IMR-90 (cell line): ENCODE measurements at regions not wholly inside any gene's neighbourhood (a gene's known extent, or its start where the extent isn't known, plus 50 kb on each side); places are given as distances from the start of the nearest gene placed in this dataset.

Experiments
- ATAC-seq: fragments of 200-7000 bp; cut with Tn5 transposase; 2 replicates; pipeline ENCODE4 v1.9.1; 2020; ENCODE audit warnings: low read depth, mild to moderate bottlenecking, moderate library complexity
- BruUV-seq: library from RNA; stranded (reverse); fragments of 400-500 nt; replicated peaks from 2 replicates; lab custom pipeline; 2021; lab: Mats Ljungman, UMichigan
- CTCF ChIA-PET: fragments of 300-600 bp; formaldehyde crosslinking; extraction: SDS; loops from one replicate; lab custom pipeline; 2021; ENCODE audit warnings: antibody characterized with exemption; lab: Yijun Ruan, JAX
- POLR2A ChIA-PET: fragments of 300-600 bp; sonication (Branson Sonifier 250); formaldehyde crosslinking; loops from one replicate; lab custom pipeline; 2022; ENCODE audit warnings: antibody characterized with exemption; ENCODE audit not compliant: unreplicated experiment; lab: Charles Lee
- DNase-seq: peaks from one replicate; pipeline ENCODE4 v3.0.0; 2013
- H2AFZ ChIP-seq: replicated peaks from 2 replicates; pipeline ENCODE3; 2013; ENCODE audit warnings: low read length, mild to moderate bottlenecking; ENCODE audit not compliant: poor library complexity
- H2AK5ac ChIP-seq: 2 replicates; pipeline ENCODE4 v1.6.1; 2013; ENCODE audit warnings: low read depth, low read length, inconsistent platforms
- H2AK9ac ChIP-seq: replicated peaks from 2 replicates; pipeline ENCODE3; 2013; ENCODE audit warnings: mild to moderate bottlenecking, low read depth, low read length, moderate library complexity; ENCODE audit not compliant: poor library complexity
- H2BK120ac ChIP-seq: 2 replicates; pipeline ENCODE4 v1.6.1; 2013; ENCODE audit warnings: low read depth, low read length, inconsistent platforms
- H2BK15ac ChIP-seq: 3 replicates; pipeline ENCODE4 v1.6.1; 2013; ENCODE audit warnings: low read depth, low read length, inconsistent platforms
- H2BK20ac ChIP-seq: 2 replicates; pipeline ENCODE4 v1.6.1; 2013; ENCODE audit warnings: low read depth, mild to moderate bottlenecking, inconsistent platforms, low read length, moderate library complexity
- H2BK5ac ChIP-seq: 2 replicates; pipeline ENCODE4 v1.6.1; 2013; ENCODE audit warnings: mild to moderate bottlenecking, low read depth, low read length, inconsistent platforms; ENCODE audit not compliant: poor library complexity, severe bottlenecking
- H3K14ac ChIP-seq: replicated peaks from 2 replicates; pipeline ENCODE4 v1.6.1; 2013; ENCODE audit warnings: low read depth, low read length, inconsistent platforms
- H3K18ac ChIP-seq: 2 replicates; pipeline ENCODE4 v1.6.1; 2013; ENCODE audit warnings: low read depth, low read length, control low read depth
- H3K23ac ChIP-seq: 2 replicates; pipeline ENCODE4 v1.6.1; 2013; ENCODE audit warnings: low read depth, low read length, inconsistent platforms
- H3K27ac ChIP-seq: 2 replicates; pipeline ENCODE4 v1.5.1; 2013; ENCODE audit warnings: mild to moderate bottlenecking, control low read depth, low read length; ENCODE audit not compliant: insufficient read depth
- H3K27me3 ChIP-seq: 2 replicates; pipeline ENCODE4 v1.6.1; 2013; ENCODE audit warnings: low read length; ENCODE audit not compliant: control insufficient read depth, insufficient read depth
- H3K36me3 ChIP-seq: 2 replicates; pipeline ENCODE4 v1.6.1; 2013; ENCODE audit warnings: low read length, mixed read lengths; ENCODE audit not compliant: control insufficient read depth, insufficient read depth
- H3K4ac ChIP-seq: 2 replicates; pipeline ENCODE4 v1.6.1; 2013; ENCODE audit warnings: low read depth, low read length, inconsistent platforms
- H3K4me1 ChIP-seq: 2 replicates; pipeline ENCODE4 v1.6.1; 2013; ENCODE audit warnings: low read length, mixed read lengths; ENCODE audit not compliant: control insufficient read depth, insufficient read depth
- H3K4me2 ChIP-seq: 2 replicates; pipeline ENCODE4 v1.6.1; 2013; ENCODE audit warnings: low read depth, mild to moderate bottlenecking, control low read depth, low read length, moderate library complexity
- H3K4me3 ChIP-seq: 2 replicates; pipeline ENCODE4 v1.5.1; 2013; ENCODE audit warnings: low read depth, mild to moderate bottlenecking, control low read depth, low read length, moderate library complexity; ENCODE audit not compliant: insufficient read depth
- H3K56ac ChIP-seq: 2 replicates; pipeline ENCODE4 v1.6.1; 2013; ENCODE audit warnings: low read length, inconsistent platforms; ENCODE audit not compliant: insufficient read depth; ENCODE audit errors: extremely low read depth
- H3K79me1 ChIP-seq, 2 experiments: 2 replicates each; pipeline ENCODE4 v1.6.1; 2013; ENCODE audit warnings: low read length in 2 of 2, inconsistent platforms in 1 of 2, low read depth in 1 of 2
- H3K9ac ChIP-seq: 2 replicates; pipeline ENCODE4 v1.6.1; 2013; ENCODE audit warnings: low read depth, low read length, control low read depth
- H3K9me1 ChIP-seq: 2 replicates; pipeline ENCODE4 v1.6.1; 2013; ENCODE audit warnings: low read length, inconsistent platforms; ENCODE audit not compliant: insufficient read depth
- H3K9me3 ChIP-seq: 2 replicates; pipeline ENCODE4 v1.6.1; 2013; ENCODE audit warnings: low read length; ENCODE audit not compliant: control insufficient read depth, insufficient read depth
- H4K20me1 ChIP-seq: 2 replicates; pipeline ENCODE4 v1.6.1; 2013; ENCODE audit warnings: low read length, inconsistent platforms; ENCODE audit not compliant: insufficient read depth
- H4K5ac ChIP-seq: 2 replicates; pipeline ENCODE4 v1.6.1; 2013; ENCODE audit warnings: mild to moderate bottlenecking, low read depth, low read length, control low read depth
- H4K8ac ChIP-seq, 2 experiments: 2 replicates each; pipeline ENCODE4 v1.6.1; 2013; ENCODE audit warnings: low read depth in 2 of 2, low read length in 2 of 2, control low read depth in 1 of 2, inconsistent platforms in 1 of 2
- H4K91ac ChIP-seq: 2 replicates; pipeline ENCODE4 v1.6.1; 2013; ENCODE audit warnings: low read depth, low read length, inconsistent platforms; ENCODE audit not compliant: insufficient read depth
- BHLHE40 ChIP-seq: fragments of 150-350 bp; IDR thresholded peaks from 2 replicates; pipeline ENCODE4 v1.6.1; 2016; ENCODE audit warnings: mild to moderate bottlenecking, low read depth, low read length
- CEBPB ChIP-seq: IDR thresholded peaks from 2 replicates; pipeline ENCODE4 v1.6.1; 2012; ENCODE audit warnings: low read depth, low read length, improper control_type of control experiment
- CHD1 ChIP-seq: IDR thresholded peaks from 2 replicates; pipeline ENCODE4 v1.6.1; 2012; ENCODE audit warnings: low read depth, low read length, improper control_type of control experiment
- CTCF ChIP-seq: conservative IDR thresholded peaks from 2 replicates; pipeline ENCODE4 v1.5.1; 2012; ENCODE audit warnings: mild to moderate bottlenecking, low read depth, low read length, improper control_type of control experiment
- FOS ChIP-seq: fragments of 150-350 bp; IDR thresholded peaks from 2 replicates; pipeline ENCODE4 v1.6.1; 2016; ENCODE audit warnings: low read depth, low read length
- MAZ ChIP-seq: IDR thresholded peaks from 2 replicates; pipeline ENCODE4 v1.6.1; 2012; ENCODE audit warnings: low read depth, mild to moderate bottlenecking, low read length, improper control_type of control experiment, moderate library complexity, borderline replicate concordance
- MXI1 ChIP-seq: IDR thresholded peaks from 2 replicates; pipeline ENCODE4 v1.6.1; 2012; ENCODE audit warnings: low read depth, mild to moderate bottlenecking, low read length, moderate library complexity, borderline replicate concordance
- NFE2L2 ChIP-seq: fragments of 150-350 bp; IDR thresholded peaks from 2 replicates; pipeline ENCODE4 v1.6.1; 2016; ENCODE audit warnings: low read depth, mild to moderate bottlenecking, low read length
- POLR2A ChIP-seq: IDR thresholded peaks from 2 replicates; pipeline ENCODE4 v1.6.1; 2012; ENCODE audit warnings: mild to moderate bottlenecking, low read depth, low read length
- RAD21 ChIP-seq: IDR thresholded peaks from 2 replicates; pipeline ENCODE4 v1.6.1; 2012; ENCODE audit warnings: low read length, improper control_type of control experiment
- RCOR1 ChIP-seq: IDR thresholded peaks from 2 replicates; pipeline ENCODE4 v1.6.1; 2012; ENCODE audit warnings: mild to moderate bottlenecking, low read length, improper control_type of control experiment; ENCODE audit not compliant: insufficient replicate concordance
- RFX5 ChIP-seq: IDR thresholded peaks from 2 replicates; pipeline ENCODE4 v1.8.0; 2012; ENCODE audit warnings: low read depth, mild to moderate bottlenecking, low read length, moderate library complexity
- SMC3 ChIP-seq: fragments of 150-350 bp; IDR thresholded peaks from 2 replicates; pipeline ENCODE4 v1.6.1; 2016; ENCODE audit warnings: low read depth, mild to moderate bottlenecking, antibody characterized with exemption, low read length, moderate library complexity
- USF2 ChIP-seq: fragments of 150-350 bp; IDR thresholded peaks from 2 replicates; pipeline ENCODE4 v1.6.1; 2017; ENCODE audit warnings: mild to moderate bottlenecking, antibody characterized with exemption, low read length, low read depth
- WGBS, 2 experiments: methylation state at CpG; one replicate each; pipeline versions ENCODE4 v1.1.5 to v1.1.7; 2013; ENCODE audit warnings: missing lambda C conversion rate in 2 of 2; ENCODE audit not compliant: insufficient read length in 1 of 2; ENCODE audit errors: extremely low coverage in 2 of 2; 5-methylcytosine and 5-hydroxymethylcytosine counted together
- dilution Hi-C: fragments of 300-500 bp; cut with HindIII; formaldehyde crosslinking; loops from one replicate; pipeline ENCODE4 v1.14.3; 2018; ENCODE audit warnings: low sequenced_read_pairs; ENCODE audit not compliant: unreplicated experiment
- in situ Hi-C: fragments of 300-500 bp; cut with MboI; formaldehyde crosslinking; loops from 3 replicates; pipeline ENCODE4 v1.14.3; 2019; ENCODE audit warnings: low sequenced_read_pairs, inconsistent platforms, mixed read lengths
- intact Hi-C: fragments of 100-400 bp; cut with micrococcal nuclease; formaldehyde crosslinking; loops from 2 replicates; pipeline ENCODE4 v1.10.0; 2022
- TF ChIP-seq, protein P1 (sequence below): fragments of 150-350 bp; IDR thresholded peaks from 2 replicates; pipeline ENCODE4 v1.6.1; 2016; ENCODE audit warnings: low read depth, mild to moderate bottlenecking, low read length, moderate library complexity, borderline replicate concordance

- dilution Hi-C loops (no loop called here), in situ Hi-C loops (no loop called here), intact Hi-C loops (no loop called here)
- Histone ChIP-seq H2BK120ac (no peak overlapping the region), H3K9me3 (peaks cover 2% of the 10 kb centered on the region; the same call in 1 of the 2 replicates), H2AK5ac (no peak overlapping the region), H3K36me3 (no peaks in the 10 kb centered on the region), H2AFZ (no peak overlapping the region), H3K4me1 (no peaks in the 10 kb centered on the region), H3K27me3 (no peaks in the 10 kb centered on the region), H2BK15ac (no peak overlapping the region), H3K4ac (no peak overlapping the region), H3K14ac (no peak overlapping the region), H3K4me3 (no peak overlapping the region), H4K5ac (no peak overlapping the region), H3K27ac (no peak overlapping the region), H4K8ac (no peak overlapping the region), H2BK5ac (no peak overlapping the region), H3K18ac (no peak overlapping the region), H4K20me1 (no peaks in the 10 kb centered on the region), H3K23ac (no peak overlapping the region), H4K91ac (no peak overlapping the region), H3K4me2 (no peak overlapping the region), H3K79me1 (no peaks in the 10 kb centered on the region), H3K9ac (no peak overlapping the region), H2BK20ac (no peak overlapping the region), H3K9me1 (no peaks in the 10 kb centered on the region), H2AK9ac (no peak overlapping the region), H3K56ac (no peak overlapping the region)
- no peak for ATAC-seq
- ChIA-PET CTCF (no interaction called here), POLR2A (no interaction called here)
- WGBS, 2 experiments = no CpG with 5 or more reads among the region's 1 CpG
- TF ChIP-seq SMC3 (no peak), CTCF (no peak), CHD1 (no peak), RAD21 (no peak), BHLHE40 (no peak), MXI1 (no peak), USF2 (no peak), RFX5 (no peak), CEBPB (no peak), MAZ (no peak), NFE2L2 (no peak), RCOR1 (no peak), POLR2A (no peak), FOS (no peak)
- TF ChIP-seq, protein P1, sequence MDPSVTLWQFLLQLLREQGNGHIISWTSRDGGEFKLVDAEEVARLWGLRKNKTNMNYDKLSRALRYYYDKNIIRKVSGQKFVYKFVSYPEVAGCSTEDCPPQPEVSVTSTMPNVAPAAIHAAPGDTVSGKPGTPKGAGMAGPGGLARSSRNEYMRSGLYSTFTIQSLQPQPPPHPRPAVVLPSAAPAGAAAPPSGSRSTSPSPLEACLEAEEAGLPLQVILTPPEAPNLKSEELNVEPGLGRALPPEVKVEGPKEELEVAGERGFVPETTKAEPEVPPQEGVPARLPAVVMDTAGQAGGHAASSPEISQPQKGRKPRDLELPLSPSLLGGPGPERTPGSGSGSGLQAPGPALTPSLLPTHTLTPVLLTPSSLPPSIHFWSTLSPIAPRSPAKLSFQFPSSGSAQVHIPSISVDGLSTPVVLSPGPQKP = no peak
- DNase-seq = no peak
- no TSS peak for BruUV-seq
These were observed 1583.6 kb upstream of the LRRTM3 start for GRCh38 chr10:65342245-65342644.
